Right forelimb (tissue), 1 donor: ENCODE measurements at regions not wholly inside any gene's neighbourhood (a gene's known extent, or its start where the extent isn't known, plus 50 kb on each side); places are given as distances from the start of the nearest gene placed in this dataset.
"Not testable (repeated sequence)": the region's sequence is repeated elsewhere in the genome, so short reads cannot be mapped to it uniquely, and the experiment has no call there.

ENCODE experiments used
- DNase-seq: peaks from one replicate; pipeline ENCODE4 v3.0.0-alpha.2; 2018

DNA sequence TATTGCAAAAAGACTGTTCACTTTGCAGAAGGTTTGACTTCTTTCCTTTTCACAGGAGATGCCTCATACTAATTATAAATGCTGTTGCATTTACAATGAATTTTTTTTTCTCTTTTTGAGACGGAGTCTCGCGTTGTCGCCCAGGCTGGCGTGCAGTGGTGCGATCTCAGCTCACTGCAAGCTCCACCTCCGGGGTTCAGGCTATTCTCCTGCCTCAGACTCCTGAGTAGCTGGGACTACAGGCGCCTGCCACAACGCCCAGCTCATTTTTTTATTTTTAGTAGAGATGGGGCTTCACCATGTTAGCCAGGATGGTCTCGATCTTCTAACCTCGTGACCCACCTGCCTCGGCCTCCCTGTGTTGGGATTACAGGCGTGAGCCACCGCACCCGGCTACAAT, 290.5 kb upstream of the GATB start:
- DNase-seq: not testable (repeated sequence)

DNA sequence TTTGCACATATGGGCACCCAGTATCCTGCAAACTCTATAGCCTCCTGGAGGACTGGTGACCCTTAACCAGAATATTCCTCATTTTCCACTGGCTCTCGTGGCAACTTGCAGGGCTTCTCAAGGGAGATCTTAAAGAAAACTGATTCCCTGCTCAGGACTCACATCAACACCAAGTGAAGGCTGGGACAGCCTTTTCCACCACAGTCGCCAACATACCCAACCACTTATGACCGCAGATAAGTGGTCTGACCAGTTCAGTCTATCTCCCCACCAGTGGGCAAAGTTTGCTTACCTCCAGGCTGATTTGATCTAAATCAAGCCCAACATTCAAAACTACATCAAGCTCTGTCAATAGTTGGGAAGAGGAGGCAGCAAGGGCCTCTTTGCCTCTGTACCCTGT, 289.3 kb upstream of the GATB start:
- DNase-seq: no peak

DNA sequence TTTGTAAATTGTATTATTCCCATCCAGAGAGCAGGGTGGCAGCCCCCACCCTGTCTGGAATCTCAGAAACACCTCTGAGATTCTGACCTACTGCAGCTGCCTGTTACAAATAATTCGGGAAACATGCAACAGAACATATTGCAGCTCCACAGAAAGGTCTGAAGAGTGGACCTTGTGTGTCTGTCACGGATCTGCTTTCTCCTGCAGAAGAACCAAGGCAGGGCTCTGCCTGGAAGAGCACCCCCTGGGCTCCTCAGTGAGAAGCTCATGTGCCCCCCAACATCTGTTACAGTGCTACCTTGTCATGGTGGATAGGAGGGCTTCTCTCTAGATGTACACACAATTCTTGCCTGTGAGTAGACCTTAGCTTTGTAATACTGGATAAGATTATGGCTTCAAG, 286.6 kb upstream of the GATB start:
- no peak for DNase-seq

DNA sequence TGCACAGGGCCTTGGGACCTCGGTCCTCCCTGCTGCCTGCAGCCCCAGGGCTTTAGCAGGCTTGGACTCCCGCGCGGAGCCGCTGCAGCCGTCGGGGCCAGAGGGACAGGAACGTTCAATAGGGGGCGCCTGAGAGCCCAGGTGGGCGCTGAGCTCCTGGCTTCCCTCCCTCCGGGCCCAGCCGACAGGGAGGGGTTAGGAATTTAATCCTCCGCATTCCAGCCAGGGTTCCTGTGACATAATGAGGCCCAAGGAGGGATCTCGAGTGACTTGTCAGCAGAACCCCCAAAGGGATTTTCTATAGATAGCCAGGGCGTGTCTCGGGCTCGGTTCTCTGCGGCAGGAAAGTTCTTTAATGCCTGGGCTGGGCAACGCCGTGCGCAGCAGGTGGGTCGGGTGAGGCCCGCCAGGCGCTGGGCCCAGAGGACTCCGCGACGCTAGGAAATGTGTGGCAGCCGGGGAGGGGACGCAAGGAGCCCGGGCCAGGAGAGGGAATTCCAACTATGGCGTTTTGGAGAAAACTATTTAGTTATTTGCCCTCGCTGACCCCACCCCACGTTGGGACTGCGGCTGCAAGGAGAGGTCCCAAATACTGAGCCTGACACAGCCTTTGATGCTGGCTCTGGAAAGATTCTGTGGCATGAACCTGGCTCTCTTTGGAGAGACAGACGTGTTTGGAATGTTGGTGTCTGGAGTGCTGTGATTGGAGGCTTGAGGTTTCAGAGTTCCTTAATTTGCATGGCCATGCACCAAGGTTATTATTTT, 285.2 kb upstream of the GATB start:
- DNase-seq: peak; percentile 51

DNA sequence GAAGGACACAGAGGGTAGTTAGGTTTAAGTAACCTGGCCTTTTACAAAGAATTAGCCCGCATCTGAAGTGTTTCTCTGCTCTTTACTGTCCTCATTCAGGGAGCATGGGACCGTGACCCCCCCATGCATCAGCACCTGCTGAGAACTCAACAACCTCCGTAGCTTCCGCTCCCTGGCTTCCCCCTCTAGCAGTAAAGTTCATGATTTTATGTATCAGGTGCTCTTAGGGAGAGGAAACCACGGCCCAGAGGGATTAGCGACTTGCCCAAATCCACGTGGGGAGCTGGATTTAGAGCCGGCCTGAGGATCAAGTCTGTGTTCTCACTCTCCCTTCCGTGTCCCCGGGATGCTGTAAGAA, 284.6 kb upstream of the GATB start:
- DNase-seq: peak; percentile 48

DNA sequence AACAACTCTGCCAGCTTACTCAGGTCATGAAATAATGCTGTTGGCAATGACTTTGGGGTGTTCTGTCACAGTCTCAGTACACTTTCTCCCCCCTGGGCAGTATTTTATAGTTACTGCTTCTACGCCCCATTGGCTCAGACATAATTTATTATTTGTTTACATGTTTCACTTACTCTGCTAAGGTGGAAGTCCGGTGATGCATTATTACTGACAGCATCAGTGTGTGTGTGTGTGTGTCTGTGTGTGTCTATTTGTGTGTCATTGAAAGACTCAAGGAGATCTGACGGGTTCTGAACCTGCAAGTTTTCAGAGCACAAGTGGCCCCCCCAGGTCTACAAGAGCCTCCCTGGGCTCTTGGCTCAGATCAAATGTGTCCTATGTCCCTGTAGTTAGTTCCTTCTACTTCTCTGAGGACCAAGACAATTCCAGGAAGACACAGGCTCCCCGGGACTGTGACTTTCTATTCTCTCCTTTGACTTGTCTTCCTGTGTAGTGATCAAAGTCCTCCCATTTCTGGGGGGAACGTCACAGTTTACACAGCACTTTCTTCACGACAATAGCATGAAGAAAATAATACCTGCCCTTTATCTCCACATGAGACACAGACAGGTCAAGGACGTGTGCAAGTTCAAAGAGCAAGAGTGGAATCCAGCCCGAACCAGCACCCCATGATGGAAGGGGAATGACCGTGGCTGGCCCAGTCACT, 283.7 kb upstream of the GATB start:
- DNase-seq: no peak

DNA sequence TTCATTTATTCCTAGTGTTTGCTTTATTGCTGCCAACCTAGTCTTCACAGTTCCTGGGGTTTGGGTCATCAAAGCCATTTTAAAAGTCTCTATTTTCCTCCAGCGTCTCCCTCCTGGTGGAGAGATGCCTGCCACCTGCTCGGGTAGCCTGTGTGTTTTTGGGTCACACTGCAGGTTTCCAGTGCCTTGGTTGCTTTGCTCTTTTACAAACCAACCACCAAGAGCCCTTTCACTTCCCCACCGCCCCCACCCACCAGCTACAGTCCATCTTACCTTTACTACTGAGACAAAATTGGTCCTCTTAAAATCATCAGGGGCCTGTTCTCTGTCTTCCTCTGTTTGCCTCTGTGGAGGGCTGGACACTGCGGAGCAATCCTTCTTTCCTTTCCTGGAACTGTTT, 280.5 kb upstream of the GATB start:
- DNase-seq: no peak

DNA sequence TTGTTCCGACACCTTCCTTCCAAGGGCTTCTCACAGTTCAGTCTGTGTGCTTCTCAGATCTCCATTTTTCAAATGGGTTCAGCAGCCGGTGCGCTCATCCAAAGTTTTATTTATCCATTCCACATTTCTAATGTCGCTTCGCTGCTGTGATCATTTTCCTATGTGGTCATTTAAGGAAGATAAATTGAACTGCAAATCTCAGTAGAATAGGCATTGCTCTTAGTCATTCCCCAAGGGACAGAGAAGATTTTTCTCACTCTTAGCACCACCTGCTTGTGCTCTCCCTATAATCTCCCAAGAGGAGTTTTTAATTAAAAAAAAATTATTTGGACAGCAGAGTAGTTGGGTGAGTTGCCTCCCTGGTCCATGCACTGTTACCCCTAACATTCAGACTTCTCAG, 278.9 kb upstream of the GATB start:
- DNase-seq: no peak

DNA sequence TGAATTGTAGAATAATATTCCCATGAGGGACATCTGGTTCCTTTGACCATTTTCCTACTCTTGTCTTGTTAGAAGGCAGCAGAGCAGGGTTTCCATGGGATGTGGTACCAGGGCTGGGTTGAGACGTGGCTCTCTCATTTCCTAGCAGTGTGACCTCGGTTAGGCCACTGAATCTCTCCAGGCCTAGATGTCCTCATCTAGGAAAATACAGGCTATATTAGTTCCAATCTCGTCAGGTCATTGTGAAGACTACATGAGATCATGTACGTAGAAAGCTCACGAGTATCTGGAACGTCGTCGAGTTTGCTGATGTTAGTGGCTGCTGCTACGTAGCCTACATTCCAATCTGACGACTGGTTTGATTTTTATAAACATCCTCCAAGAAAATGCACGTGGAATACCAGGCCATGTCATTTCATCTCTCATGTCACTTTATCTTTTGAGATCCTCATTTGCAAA, 278.2 kb upstream of the GATB start:
- DNase-seq: no peak

DNA sequence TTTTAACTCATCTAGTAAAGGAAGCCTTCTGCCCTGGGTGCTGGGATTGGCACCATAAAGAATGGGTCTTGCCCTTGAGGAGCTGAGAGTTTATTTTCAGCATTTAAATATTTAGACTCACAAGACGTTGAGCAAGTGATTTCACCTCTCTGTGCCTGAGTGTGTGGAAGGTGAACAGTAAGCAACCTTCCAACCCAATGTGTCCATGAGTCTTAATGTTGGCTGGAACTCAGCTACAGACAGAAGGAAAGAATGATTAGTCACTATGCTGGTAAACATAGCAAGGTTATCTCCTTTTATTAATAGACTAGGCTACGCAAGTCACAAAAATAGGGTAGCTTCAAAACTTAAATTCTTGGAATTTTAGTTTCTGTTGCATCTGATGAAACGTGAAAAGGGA, 277.4 kb upstream of the GATB start:
- DNase-seq: no peak

DNA sequence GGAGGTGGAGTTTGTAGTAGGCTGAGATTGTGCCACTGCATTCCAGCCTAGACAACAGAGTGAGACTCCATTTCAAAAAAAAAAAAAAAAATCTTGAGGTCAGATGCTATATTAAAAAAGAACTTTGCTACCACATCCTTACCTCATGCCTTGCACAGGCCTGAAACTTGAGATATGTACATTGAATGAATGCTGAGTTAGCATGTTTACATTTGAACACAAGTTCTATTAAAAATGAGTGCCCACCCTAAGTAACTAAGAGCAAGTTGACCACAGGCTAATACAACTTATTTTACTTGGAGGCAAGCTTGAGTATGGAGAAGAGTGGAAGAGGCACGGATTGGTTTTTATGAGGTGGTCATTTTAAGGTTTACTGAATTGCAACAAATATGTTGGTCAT, 276.6 kb upstream of the GATB start:
- no peak for DNase-seq

DNA sequence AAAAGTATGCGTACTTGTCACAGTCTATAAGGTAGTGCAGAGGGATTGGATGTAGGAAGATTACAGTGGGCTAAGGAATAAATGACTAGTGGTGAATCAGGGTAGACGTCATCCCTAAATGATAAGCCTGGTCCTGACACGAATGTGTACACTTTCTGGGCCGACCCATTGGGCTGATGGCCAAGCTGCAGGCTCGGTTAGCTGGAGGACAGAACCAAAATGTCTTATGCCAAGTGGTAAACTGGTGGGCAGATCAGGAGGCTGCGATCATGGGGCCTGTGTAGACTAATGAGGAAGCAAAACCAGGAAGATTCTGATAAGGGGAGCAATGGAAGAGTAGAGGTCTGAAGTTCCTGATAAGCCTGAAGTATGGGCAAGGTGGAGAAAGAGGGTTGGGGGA, 272.8 kb upstream of the GATB start:
- no peak for DNase-seq

DNA sequence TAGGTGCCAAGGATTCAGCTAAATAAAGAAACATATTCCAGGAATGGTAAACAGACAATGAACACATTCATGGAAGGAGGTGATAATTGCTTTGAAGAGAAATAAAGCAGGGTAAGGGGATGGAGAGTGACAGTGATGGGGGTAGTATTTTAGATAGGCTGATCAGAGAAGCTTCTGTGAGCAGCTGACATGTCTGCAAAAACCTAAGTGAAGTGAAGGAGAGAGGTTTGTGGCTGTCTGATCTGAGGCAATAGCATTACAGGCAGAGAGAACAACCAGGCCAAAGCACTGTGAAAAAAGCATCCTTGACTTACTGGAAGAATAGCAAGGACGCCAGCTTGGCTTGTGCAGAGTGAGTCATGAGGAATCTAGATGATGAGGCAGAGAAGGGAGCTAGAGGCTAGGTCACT, 271.9 kb upstream of the GATB start:
- no peak for DNase-seq

DNA sequence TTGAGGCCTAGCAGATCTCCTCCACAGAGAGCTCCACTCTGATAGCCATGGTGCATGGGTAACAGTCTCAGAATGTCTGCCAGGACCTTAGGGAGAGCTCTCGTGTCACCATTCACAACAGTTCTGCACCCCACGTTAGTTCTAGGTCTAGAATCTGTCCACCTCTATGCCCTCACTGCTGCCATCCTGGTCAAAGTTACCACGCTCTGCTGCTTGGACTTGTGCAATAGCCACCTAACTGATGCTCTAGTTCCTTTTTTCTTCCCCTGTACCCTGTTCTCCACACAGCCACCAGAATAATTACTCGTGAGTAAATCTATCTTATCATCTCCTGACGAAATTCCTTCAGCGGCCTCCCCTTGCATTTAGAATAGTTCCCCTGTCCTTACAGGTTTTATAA, 268.8 kb upstream of the GATB start:
- no peak for DNase-seq

DNA sequence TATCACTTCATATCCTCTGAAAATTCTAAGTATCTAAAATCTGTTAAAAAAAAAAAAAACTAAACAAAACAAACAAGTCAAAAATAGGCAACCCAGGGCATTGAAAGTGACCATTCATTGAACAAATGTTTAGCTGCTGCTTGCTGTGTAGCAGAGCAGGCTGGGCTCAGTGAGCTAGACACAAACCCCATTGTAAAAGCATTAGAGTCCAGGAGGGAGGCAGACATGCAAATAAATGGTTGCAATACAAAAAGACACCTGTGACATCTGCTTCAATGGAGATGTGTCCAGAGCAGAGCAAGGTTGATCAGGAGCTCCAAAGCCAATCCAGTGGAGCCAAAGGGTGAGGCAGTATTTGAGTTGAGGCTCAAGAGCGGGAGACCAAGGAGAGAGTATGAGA, 267.3 kb upstream of the GATB start:
- DNase-seq: no peak

DNA sequence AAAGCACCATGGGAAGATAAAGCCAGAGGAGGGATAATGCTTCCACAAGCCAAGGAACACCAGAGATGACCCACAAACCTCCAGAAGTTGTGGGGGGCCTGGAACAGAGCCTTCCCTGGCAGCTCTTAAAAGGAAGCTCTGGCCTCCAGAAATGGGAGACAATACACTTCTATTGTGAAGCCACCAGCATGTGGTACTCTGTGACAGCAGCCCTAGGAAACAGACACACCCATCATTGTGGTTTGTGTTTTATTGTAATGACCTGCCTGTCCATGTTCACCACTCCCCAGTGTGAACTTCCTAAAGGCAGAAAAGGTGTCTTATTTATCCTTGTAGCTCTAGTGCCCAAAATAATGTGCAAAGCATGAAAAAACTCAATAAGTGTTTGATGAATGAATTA, 264.1 kb upstream of the GATB start:
- DNase-seq: no peak

DNA sequence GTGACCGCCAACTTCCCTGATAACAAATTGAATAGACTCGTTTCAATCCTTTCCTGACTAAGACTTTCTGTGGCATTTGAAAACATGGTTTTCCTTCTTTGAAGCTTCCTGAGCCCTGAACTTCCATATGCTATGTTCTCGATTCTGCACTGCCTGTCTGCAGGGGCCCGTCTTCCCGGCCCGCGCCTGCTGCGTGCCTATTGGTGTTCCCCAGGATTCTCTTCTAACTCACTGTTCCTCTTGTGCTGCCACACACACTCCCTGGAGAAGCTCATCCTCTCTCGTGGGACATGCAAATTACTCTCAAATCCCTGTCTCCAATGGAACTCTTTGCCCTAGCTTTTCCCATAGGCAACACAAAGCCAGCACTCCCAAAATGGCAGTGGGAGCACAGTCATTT, 262.9 kb upstream of the GATB start:
- no peak for DNase-seq

DNA sequence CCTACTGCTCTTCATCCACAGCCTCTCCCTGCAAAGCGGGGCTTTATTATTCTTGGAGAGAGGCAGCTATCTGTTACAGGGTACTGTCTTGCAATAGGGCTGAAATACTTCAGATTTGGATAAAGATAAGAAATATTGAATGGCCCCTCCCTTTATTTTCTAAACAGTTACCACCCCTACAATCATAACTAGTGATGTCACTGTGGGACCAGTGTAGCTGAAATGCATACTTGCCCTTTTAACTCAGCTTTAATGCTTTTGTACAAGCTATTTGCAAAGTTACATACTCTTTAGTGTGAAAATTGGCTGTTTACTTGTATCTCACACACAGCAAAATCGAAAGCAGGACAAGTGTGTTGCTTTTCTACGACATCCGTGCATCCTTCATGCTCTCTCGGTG, 261.7 kb upstream of the GATB start:
- no peak for DNase-seq

DNA sequence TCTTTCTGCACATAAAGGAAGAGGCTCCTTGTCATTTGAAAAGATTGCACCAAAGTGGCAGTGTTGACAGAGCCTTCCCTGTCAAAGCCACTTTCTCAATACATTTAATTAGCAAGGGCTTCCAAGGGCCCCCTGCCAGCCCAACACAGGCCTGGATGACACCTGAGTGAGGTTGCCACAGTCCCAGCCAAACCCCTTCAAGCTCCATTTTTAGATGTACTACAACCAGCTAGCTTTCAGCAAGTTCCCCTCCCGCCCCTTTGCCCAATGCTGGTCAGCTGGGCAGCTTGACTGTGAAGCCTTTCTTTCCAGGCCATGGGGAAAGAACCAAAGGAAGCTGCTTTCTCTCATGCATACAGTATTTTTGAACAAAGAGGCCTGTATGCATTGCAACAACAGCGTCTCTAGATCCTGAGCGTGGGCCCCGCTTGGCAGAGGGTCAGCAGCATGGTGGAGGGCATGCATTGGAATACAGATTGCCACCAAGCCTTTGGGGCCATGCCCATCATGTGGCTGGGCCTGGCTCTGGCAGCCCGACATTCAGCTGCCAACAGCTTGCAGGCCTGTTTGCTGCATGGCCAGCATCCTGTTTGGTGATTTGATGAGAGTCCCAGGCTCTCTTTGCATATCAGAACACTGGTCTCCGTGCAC, 261.1 kb upstream of the GATB start:
- no peak for DNase-seq

DNA sequence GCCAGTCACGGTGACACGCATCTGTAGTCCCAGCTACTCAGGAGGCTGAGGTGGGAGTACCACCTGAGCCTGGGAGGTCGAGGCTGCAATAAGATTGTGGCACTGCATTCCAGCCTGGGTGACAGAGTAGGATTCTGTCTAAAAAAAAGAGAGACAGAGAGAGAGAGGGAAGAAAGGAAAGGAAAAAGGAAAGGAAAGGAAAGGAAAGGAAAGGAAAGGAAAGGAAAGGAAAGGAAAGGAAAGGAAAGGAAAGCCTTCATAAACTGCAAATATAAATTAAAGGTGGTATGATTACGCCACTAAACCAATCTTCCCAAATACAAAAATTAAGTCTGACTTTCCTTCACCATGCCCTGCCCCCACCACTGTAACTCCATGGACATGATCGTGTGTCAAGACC, 259.3 kb upstream of the GATB start:
- DNase-seq: no peak

DNA sequence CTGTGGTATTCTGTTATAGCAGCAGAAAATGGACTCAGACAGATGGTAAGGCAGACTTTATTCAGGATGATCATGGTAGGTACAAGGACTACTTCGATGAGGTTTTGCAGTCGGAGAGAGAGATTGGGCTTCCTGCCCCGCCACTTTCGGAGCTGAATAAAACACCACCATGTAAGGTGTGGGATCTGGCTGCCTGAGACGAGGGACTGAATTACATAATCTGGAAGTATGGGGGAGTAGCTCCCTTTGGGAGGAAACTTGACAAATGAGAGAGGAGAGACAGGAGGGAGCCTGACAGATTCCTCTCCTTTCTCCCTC, 255.5 kb upstream of the GATB start:
- no peak for DNase-seq

DNA sequence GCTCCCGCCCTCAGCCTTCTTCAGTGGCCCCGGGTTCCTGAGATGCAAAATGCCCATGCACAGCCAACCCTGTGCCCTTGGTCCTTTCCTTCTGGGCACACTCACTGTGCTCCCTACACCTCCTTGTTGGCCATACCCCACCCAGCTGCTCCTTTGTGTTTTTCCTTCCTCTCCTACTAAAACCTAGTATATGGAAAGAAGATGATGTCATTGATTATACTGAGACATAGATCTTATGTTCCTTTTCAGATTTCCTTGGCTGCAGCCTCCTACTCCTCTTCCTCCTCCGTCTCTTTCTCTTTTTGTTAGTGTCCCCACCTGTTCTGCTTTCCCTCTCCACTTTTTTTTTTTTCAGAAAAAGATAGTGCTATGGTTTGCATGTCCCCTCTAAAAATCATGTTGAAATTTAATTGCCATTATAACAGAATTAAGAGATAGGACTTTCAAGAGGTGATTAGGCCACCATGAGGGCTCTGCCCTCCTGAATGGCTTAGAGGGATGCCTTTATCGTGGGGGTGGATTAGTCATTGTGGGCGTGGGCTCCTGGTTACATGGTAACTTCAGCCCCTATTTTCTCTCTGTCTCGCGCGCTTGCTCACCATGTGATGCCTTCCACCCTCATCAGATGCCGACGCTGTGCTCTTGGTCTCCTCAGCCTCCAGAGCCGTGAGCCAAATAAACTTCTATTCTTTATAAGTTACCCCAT, 254.9 kb upstream of the GATB start:
- DNase-seq: no peak

DNA sequence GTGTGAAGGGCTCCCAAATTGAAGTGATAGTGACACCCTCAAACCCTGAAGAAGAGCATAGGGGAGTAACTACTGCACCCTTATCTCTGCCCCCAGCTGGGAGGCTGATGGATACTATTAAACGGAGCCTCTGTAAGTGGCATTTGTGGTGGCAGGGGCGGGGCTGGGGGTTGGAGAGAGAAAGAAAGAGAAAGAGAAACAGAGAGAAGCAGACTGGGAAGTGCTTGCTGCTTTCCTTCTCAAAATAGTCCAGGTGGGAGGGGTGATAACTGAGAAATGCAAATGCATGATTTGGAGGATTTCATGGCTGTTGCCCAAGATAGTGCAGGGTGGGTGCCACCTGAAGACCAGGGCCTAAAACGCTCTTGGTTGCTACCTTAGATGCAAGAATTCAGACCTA, 253.5 kb upstream of the GATB start:
- no peak for DNase-seq

DNA sequence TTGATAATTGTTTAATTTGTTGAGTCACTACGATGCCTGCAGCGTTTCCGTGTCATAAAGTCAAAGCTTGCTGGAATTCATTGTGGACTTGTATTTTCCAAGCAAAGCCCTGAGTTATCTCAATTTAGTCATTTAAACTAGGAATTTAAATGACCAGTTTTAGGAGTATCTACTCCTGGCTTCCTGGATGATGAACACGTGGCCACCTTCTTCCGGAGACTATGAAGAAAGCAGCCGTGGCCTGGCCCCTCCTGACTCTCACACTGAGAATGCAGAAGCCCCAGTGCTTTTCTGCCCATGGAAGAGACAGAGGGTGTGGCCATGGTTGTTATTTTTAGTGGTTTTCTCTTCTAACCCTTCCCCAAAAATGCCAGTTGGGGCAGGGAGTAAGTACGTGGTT, 250.7 kb upstream of the GATB start:
- DNase-seq: no peak
